OCI-LY3 (cell line): ENCODE measurements at regions not wholly inside any gene's neighbourhood (a gene's known extent, or its start where the extent isn't known, plus 50 kb on each side); places are given as distances from the start of the nearest gene placed in this dataset.

ENCODE experiments used
- EZH2phosphoT487 ChIP-seq: fragments of 200-600 bp; shearing (Covaris generic); IDR thresholded peaks from 2 replicates; pipeline ENCODE4 v1.6.1; 2018; ENCODE audit warnings: antibody characterized with exemption, mixed run types, low read depth
- TF ChIP-seq, protein P1 (sequence below): fragments of 200-600, 300-600 bp; sonication (generic); IDR thresholded peaks from 2 replicates; pipeline ENCODE4 v1.5.1; 2014; ENCODE audit warnings: antibody characterized with exemption, low read length, low read depth

DNA sequence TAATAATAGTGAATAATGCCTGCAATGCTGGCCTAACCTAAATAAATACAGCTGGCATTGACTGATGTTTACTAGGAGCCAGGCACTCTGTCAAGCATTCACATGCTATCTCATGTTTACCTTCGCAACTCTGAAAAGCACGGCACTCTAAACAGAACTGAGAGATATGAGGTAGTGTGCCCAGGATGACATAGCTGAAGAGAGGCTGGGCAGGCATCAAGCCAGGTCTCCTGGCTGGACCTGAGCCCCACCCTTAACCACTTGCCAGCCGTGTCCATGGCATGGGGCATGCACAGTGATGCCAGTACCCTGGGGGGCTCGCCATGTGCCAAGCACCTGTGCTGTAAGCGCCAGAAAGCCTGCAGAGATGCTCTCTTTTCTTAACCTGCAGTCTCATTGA is 119.4 kb upstream of the MVB12B start:
- TF ChIP-seq, protein P1, sequence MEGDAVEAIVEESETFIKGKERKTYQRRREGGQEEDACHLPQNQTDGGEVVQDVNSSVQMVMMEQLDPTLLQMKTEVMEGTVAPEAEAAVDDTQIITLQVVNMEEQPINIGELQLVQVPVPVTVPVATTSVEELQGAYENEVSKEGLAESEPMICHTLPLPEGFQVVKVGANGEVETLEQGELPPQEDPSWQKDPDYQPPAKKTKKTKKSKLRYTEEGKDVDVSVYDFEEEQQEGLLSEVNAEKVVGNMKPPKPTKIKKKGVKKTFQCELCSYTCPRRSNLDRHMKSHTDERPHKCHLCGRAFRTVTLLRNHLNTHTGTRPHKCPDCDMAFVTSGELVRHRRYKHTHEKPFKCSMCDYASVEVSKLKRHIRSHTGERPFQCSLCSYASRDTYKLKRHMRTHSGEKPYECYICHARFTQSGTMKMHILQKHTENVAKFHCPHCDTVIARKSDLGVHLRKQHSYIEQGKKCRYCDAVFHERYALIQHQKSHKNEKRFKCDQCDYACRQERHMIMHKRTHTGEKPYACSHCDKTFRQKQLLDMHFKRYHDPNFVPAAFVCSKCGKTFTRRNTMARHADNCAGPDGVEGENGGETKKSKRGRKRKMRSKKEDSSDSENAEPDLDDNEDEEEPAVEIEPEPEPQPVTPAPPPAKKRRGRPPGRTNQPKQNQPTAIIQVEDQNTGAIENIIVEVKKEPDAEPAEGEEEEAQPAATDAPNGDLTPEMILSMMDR: no peak
- no peak for TF ChIP-seq EZH2phosphoT487
